Natural killer cell (primary cell): ENCODE measurements at regions not wholly inside any gene's neighbourhood (a gene's known extent, or its start where the extent isn't known, plus 50 kb on each side); places are given as distances from the start of the nearest gene placed in this dataset.

Experiments used
- ATAC-seq, 3 donors: fragments of 150-1000 bp in 2 of 3; fragments of 200-7000 bp in 1 of 3; cut with Tn5 transposase; 1 replicate in 1 of 3; 2 replicates in 2 of 3; pipeline ENCODE4 v1.10.0; 2021; ENCODE audit warnings: mild to moderate bottlenecking in 2 of 3, moderate library complexity in 2 of 3
- DNase-seq, 2 donors: peaks; one replicate each; pipeline versions ENCODE4 v3.0.0 to v3.0.0-alpha.2; 2013 to 2021; ENCODE audit warnings: mixed read lengths in 1 of 2
- H3K27ac ChIP-seq: one replicate; pipeline ENCODE4 v1.5.1; 2013; ENCODE audit warnings: mild to moderate bottlenecking, low read length
- H3K27me3 ChIP-seq: one replicate; pipeline ENCODE4 v1.6.1; 2013; ENCODE audit warnings: low read length; ENCODE audit not compliant: control insufficient read depth, insufficient read depth
- H3K36me3 ChIP-seq: one replicate; pipeline ENCODE4 v1.6.1; 2013; ENCODE audit warnings: low read length; ENCODE audit not compliant: control insufficient read depth, insufficient read depth
- H3K4me1 ChIP-seq: one replicate; pipeline ENCODE4 v1.6.1; 2013; ENCODE audit warnings: low read length; ENCODE audit not compliant: control insufficient read depth, insufficient read depth
- H3K4me3 ChIP-seq: one replicate; pipeline ENCODE4 v1.5.1; 2013; ENCODE audit warnings: low read length
- H3K9me3 ChIP-seq: one replicate; pipeline ENCODE4 v1.6.1; 2013; ENCODE audit warnings: low read length; ENCODE audit not compliant: control insufficient read depth, insufficient read depth
- H3K27ac Mint-ChIP-seq, 2 donors: one replicate each; pipeline ENCODE4 v1.8.0; 2022; ENCODE audit warnings: mild to moderate bottlenecking in 2 of 2, mixed read lengths in 2 of 2, moderate library complexity in 1 of 2
- H3K27me3 Mint-ChIP-seq, 2 donors: one replicate each; pipeline ENCODE4 v1.8.0; 2022; ENCODE audit warnings: low read depth in 2 of 2, mixed read lengths in 2 of 2
- H3K36me3 Mint-ChIP-seq: one replicate; pipeline ENCODE4 v1.8.0; 2022; ENCODE audit warnings: mixed read lengths
- H3K4me1 Mint-ChIP-seq, 2 donors: one replicate each; pipeline ENCODE4 v1.8.0; 2022; ENCODE audit warnings: mixed read lengths in 2 of 2
- H3K4me3 Mint-ChIP-seq: one replicate; pipeline ENCODE4 v1.8.0; 2022; ENCODE audit warnings: mild to moderate bottlenecking, moderate library complexity, mixed read lengths
- H3K9me3 Mint-ChIP-seq, 2 donors: one replicate each; pipeline ENCODE4 v1.8.0; 2022; ENCODE audit warnings: mixed read lengths in 2 of 2
- CTCF ChIP-seq: fragments of 200-600 bp; IDR thresholded peaks from one replicate; pipeline ENCODE4 v1.8.0; 2022; ENCODE audit warnings: antibody characterized with exemption
- WGBS: methylation state at CpG from one replicate; pipeline ENCODE4 v1.1.7; 2013; ENCODE audit warnings: missing lambda C conversion rate; ENCODE audit not compliant: insufficient coverage; 5-methylcytosine and 5-hydroxymethylcytosine counted together
- intact Hi-C: fragments of 100-400 bp; cut with micrococcal nuclease; formaldehyde crosslinking; loops from one replicate; pipeline ENCODE4 v1.14.2; 2022

GRCh38 chr1:29932626-29933025 is 696.3 kb downstream of the PTPRU start:
- Histone ChIP-seq H3K36me3 (no peaks in the 10 kb centered on the region), H3K4me3 (no peak overlapping the region), H3K27me3 (no peaks in the 10 kb centered on the region), H3K27ac (no peak overlapping the region), H3K4me1 (no peaks in the 10 kb centered on the region), H3K9me3 (no peaks in the 10 kb centered on the region)
- H3K27me3 Mint-ChIP-seq = peaks cover 12 to 15% of the 10 kb centered on the region in 2 donors
- H3K27ac Mint-ChIP-seq = no peak overlapping the region
- ATAC-seq (no peak), DNase-seq (no peak)
- intact Hi-C loops = no loop called here
- TF ChIP-seq CTCF = no peak
- no peak overlapping the region for H3K4me3 Mint-ChIP-seq
- H3K9me3 Mint-ChIP-seq = no peaks in the 10 kb centered on the region
- 88% methylated on average over 8 of the region's 8 CpGs for WGBS
- no peaks in the 10 kb centered on the region for H3K4me1 Mint-ChIP-seq
- H3K36me3 Mint-ChIP-seq = no peaks in the 10 kb centered on the region

- H3K4me3 Mint-ChIP-seq = no peak overlapping the region
- H3K9me3 Mint-ChIP-seq = no peaks in the 10 kb centered on the region
- H3K36me3 ChIP-seq = no peaks in the 10 kb centered on the region
- H3K36me3 Mint-ChIP-seq = no peaks in the 10 kb centered on the region
- ATAC-seq (no peak), DNase-seq (no peak)
- no peaks in the 10 kb centered on the region for H3K27me3 ChIP-seq
- H3K27me3 Mint-ChIP-seq = peaks cover 12 to 15% of the 10 kb centered on the region in 2 donors
- no peaks in the 10 kb centered on the region for H3K9me3 ChIP-seq
- no peak for TF ChIP-seq CTCF
- intact Hi-C loops = no loop called here
- H3K4me1 Mint-ChIP-seq = no peaks in the 10 kb centered on the region
- H3K4me3 ChIP-seq = no peak overlapping the region
- H3K27ac ChIP-seq = no peak overlapping the region
- 71% methylated on average over 12 of the region's 13 CpGs for WGBS
- no peaks in the 10 kb centered on the region for H3K4me1 ChIP-seq
- H3K27ac Mint-ChIP-seq = no peak overlapping the region
Measured at GRCh38 chr1:29931477-29932175, 695.3 kb downstream of the PTPRU start.

- Histone ChIP-seq H3K27me3 (no peaks in the 10 kb centered on the region), H3K4me3 (no peak overlapping the region), H3K27ac (no peak overlapping the region), H3K36me3 (no peaks in the 10 kb centered on the region), H3K9me3 (no peaks in the 10 kb centered on the region), H3K4me1 (no peaks in the 10 kb centered on the region)
- no peaks in the 10 kb centered on the region for H3K4me1 Mint-ChIP-seq
- H3K27ac Mint-ChIP-seq = no peak overlapping the region
- H3K36me3 Mint-ChIP-seq = no peaks in the 10 kb centered on the region
- H3K4me3 Mint-ChIP-seq = no peak overlapping the region
- no peaks in the 10 kb centered on the region for H3K9me3 Mint-ChIP-seq
- ATAC-seq (no peak), DNase-seq (no peak)
- peaks cover 0 to 9% of the 10 kb centered on the region in 2 donors for H3K27me3 Mint-ChIP-seq
- 72% methylated on average over 6 of the region's 6 CpGs for WGBS
- intact Hi-C loops = no loop called here
- TF ChIP-seq CTCF = no peak
Measured at GRCh38 chr1:29925058-29925457, 688.7 kb downstream of the PTPRU start.

- no peaks in the 10 kb centered on the region for H3K9me3 Mint-ChIP-seq
- WGBS = 29% methylated on average over 2 of the region's 2 CpGs
- H3K36me3 Mint-ChIP-seq = no peaks in the 10 kb centered on the region
- no peak for DNase-seq
- no peaks in the 10 kb centered on the region for H3K9me3 ChIP-seq
- H3K4me1 Mint-ChIP-seq = no peaks in the 10 kb centered on the region
- no peak overlapping the region for H3K4me3 ChIP-seq
- no peak for TF ChIP-seq CTCF
- H3K27me3 Mint-ChIP-seq = peaks cover 0 to 9% of the 10 kb centered on the region in 2 donors
- no peaks in the 10 kb centered on the region for H3K4me1 ChIP-seq
- intact Hi-C loops = no loop called here
- no peaks in the 10 kb centered on the region for H3K27me3 ChIP-seq
- H3K4me3 Mint-ChIP-seq = no peak overlapping the region
- no peak overlapping the region for H3K27ac Mint-ChIP-seq
- no peak for ATAC-seq
- H3K27ac ChIP-seq = no peak overlapping the region
- no peaks in the 10 kb centered on the region for H3K36me3 ChIP-seq
Measured at GRCh38 chr1:29924017-29924431, 687.7 kb downstream of the PTPRU start.
